IMR-90 (cell line): ENCODE measurements at regions not wholly inside any gene's neighbourhood (a gene's known extent, or its start where the extent isn't known, plus 50 kb on each side); places are given as distances from the start of the nearest gene placed in this dataset.

ENCODE experiments used
- CEBPB ChIP-seq: IDR thresholded peaks from 2 replicates; pipeline ENCODE4 v1.6.1; 2012; ENCODE audit warnings: low read depth, low read length, improper control_type of control experiment
- POLR2A ChIP-seq: IDR thresholded peaks from 2 replicates; pipeline ENCODE4 v1.6.1; 2012; ENCODE audit warnings: mild to moderate bottlenecking, low read depth, low read length
- TF ChIP-seq, protein P1 (sequence below): conservative IDR thresholded peaks from 2 replicates; pipeline ENCODE4 v1.5.1; 2012; ENCODE audit warnings: mild to moderate bottlenecking, low read depth, low read length, improper control_type of control experiment

DNA sequence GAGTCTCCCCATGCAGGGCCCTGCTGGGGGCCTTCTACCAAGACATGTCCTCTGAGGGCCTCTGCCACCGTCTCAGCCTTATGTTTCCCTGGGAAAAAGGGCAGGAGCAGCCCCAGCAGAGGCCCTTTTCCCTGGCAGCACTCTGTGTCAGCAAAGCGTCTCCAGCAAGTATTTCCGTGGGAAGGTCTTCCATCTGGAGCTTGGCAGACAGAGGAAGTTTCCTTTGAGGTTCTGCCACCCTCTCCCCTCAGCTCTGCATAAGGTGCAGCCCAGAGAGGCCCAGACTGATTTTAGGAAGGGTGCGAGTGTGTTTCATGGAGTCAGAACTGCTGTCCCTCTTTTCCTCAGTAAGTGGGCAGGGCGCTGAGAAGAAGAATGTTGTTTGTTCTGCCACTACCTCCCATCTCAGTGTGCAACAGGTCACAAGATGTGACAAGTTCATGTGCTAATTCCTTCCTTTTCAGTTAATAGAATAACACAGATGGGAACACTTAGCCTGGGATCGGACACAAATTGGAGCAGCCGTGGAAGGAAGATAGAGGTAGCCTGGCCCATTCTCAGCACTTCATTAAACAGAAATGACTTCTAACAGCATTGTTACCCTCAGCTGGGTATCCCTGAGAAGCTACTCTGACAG, 784.4 kb downstream of the MAFB start:
- TF ChIP-seq, protein P1, sequence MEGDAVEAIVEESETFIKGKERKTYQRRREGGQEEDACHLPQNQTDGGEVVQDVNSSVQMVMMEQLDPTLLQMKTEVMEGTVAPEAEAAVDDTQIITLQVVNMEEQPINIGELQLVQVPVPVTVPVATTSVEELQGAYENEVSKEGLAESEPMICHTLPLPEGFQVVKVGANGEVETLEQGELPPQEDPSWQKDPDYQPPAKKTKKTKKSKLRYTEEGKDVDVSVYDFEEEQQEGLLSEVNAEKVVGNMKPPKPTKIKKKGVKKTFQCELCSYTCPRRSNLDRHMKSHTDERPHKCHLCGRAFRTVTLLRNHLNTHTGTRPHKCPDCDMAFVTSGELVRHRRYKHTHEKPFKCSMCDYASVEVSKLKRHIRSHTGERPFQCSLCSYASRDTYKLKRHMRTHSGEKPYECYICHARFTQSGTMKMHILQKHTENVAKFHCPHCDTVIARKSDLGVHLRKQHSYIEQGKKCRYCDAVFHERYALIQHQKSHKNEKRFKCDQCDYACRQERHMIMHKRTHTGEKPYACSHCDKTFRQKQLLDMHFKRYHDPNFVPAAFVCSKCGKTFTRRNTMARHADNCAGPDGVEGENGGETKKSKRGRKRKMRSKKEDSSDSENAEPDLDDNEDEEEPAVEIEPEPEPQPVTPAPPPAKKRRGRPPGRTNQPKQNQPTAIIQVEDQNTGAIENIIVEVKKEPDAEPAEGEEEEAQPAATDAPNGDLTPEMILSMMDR = no peak
- TF ChIP-seq POLR2A (no peak), CEBPB (no peak)
